HG03558 (cell line): ENCODE measurements at regions not wholly inside any gene's neighbourhood (a gene's known extent, or its start where the extent isn't known, plus 50 kb on each side); places are given as distances from the start of the nearest gene placed in this dataset.
A peak's percentile ranks its signal among the peaks of the same experiment; 100 is the strongest.
"Not testable (repeated sequence)": the region's sequence is repeated elsewhere in the genome, so short reads cannot be mapped to it uniquely, and the experiment has no call there.

Source experiments
- ATAC-seq: cut with Tn5 transposase; IDR thresholded peaks from one replicate; pipeline ENCODE4 v1.9.1; 2021; ENCODE audit warnings: moderate number of reproducible peaks; ENCODE audit not compliant: unreplicated experiment; ENCODE audit errors: extremely low read depth

GRCh38 chr1:222049661-222050060 lies 307.8 kb upstream of the DUSP10 start:
- ATAC-seq = not testable (repeated sequence)

- ATAC-seq = no peak
These were observed 307.3 kb upstream of the DUSP10 start for GRCh38 chr1:222049176-222049575.

- peak; percentile 80 for ATAC-seq
These were observed 306.3 kb upstream of the DUSP10 start for GRCh38 chr1:222048094-222048595.

- no peak for ATAC-seq
These were observed 305.5 kb upstream of the DUSP10 start for GRCh38 chr1:222047366-222047765.

GRCh38 chr1:222046684-222047263 lies 304.9 kb upstream of the DUSP10 start:
- ATAC-seq = no peak

GRCh38 chr1:222045786-222046185 lies 303.9 kb upstream of the DUSP10 start:
- ATAC-seq = no peak

GRCh38 chr1:222045236-222045635 lies 303.3 kb upstream of the DUSP10 start:
- ATAC-seq = no peak

GRCh38 chr1:222043444-222044292 lies 301.8 kb upstream of the DUSP10 start:
- ATAC-seq = no peak

GRCh38 chr1:222042120-222042519 lies 300.2 kb upstream of the DUSP10 start:
- ATAC-seq = no peak

GRCh38 chr1:222040955-222041354 lies 299.1 kb upstream of the DUSP10 start:
- no peak for ATAC-seq

- no peak for ATAC-seq
These were observed 298.4 kb upstream of the DUSP10 start for GRCh38 chr1:222040121-222040805.

- ATAC-seq = no peak
These were observed 297.1 kb upstream of the DUSP10 start for GRCh38 chr1:222038971-222039370.

GRCh38 chr1:222037720-222038119 lies 295.8 kb upstream of the DUSP10 start:
- no peak for ATAC-seq

GRCh38 chr1:222034790-222035189 lies 292.9 kb upstream of the DUSP10 start:
- ATAC-seq = no peak

- no peak for ATAC-seq
These were observed 291.6 kb upstream of the DUSP10 start for GRCh38 chr1:222033450-222033849.

GRCh38 chr1:222031318-222031717 lies 289.4 kb upstream of the DUSP10 start:
- ATAC-seq = no peak

- ATAC-seq = no peak
These were observed 286.8 kb upstream of the DUSP10 start for GRCh38 chr1:222028676-222029075.

GRCh38 chr1:222028116-222028515 lies 286.2 kb upstream of the DUSP10 start:
- ATAC-seq = no peak

- ATAC-seq = no peak
These were observed 284.4 kb upstream of the DUSP10 start for GRCh38 chr1:222026280-222026679.

- no peak for ATAC-seq
These were observed 281.1 kb upstream of the DUSP10 start for GRCh38 chr1:222023025-222023424.

GRCh38 chr1:222021129-222021528 lies 279.2 kb upstream of the DUSP10 start:
- ATAC-seq = no peak
